Suprapubic skin (tissue), 3 donors: ENCODE measurements at regions not wholly inside any gene's neighbourhood (a gene's known extent, or its start where the extent isn't known, plus 50 kb on each side); places are given as distances from the start of the nearest gene placed in this dataset.

Source experiments
- POLR2A ChIP-seq, 2 donors: fragments of 450-650 bp; IDR thresholded peaks; one replicate each; pipeline ENCODE4 v1.6.1; 2017; ENCODE audit warnings: antibody characterized with exemption in 2 of 2, mild to moderate bottlenecking in 2 of 2, moderate library complexity in 2 of 2
- TF ChIP-seq, protein P1 (sequence below), 2 donors: fragments of 200-600 bp in 1 of 2; fragments of 450-650 bp in 1 of 2; sonication (generic) in 1 of 2; IDR thresholded peaks; one replicate each; pipeline ENCODE4 v1.5.1; 2016 to 2019; ENCODE audit warnings: antibody characterized with exemption in 2 of 2, mild to moderate bottlenecking in 1 of 2, moderate library complexity in 1 of 2

DNA sequence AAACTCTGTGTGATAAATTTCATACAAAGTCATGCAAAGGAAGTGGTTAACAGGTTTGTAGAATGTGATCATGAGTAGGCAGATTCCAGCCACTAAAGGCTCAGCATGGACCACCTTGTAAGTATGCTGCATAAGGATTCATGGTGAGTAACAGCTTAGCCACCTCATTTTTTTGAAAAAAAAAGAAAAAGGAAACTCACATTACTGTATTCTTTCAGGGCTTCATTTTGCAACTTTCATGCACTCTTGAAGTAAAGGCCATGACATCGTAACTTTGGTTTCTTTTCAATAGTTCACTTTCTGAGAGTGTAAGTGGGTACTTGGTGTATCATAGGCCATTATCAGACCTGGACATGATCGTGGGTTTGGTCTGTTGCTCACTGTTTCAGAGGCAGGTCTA is 175.1 kb downstream of the PCSK1 start:
- TF ChIP-seq, protein P1, sequence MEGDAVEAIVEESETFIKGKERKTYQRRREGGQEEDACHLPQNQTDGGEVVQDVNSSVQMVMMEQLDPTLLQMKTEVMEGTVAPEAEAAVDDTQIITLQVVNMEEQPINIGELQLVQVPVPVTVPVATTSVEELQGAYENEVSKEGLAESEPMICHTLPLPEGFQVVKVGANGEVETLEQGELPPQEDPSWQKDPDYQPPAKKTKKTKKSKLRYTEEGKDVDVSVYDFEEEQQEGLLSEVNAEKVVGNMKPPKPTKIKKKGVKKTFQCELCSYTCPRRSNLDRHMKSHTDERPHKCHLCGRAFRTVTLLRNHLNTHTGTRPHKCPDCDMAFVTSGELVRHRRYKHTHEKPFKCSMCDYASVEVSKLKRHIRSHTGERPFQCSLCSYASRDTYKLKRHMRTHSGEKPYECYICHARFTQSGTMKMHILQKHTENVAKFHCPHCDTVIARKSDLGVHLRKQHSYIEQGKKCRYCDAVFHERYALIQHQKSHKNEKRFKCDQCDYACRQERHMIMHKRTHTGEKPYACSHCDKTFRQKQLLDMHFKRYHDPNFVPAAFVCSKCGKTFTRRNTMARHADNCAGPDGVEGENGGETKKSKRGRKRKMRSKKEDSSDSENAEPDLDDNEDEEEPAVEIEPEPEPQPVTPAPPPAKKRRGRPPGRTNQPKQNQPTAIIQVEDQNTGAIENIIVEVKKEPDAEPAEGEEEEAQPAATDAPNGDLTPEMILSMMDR (IDR thresholded peaks at IDR 0.05) = no peak
- no peak for TF ChIP-seq POLR2A (IDR thresholded peaks at IDR 0.05)
